D341Med (cell line): ENCODE measurements at regions not wholly inside any gene's neighbourhood (a gene's known extent, or its start where the extent isn't known, plus 50 kb on each side); places are given as distances from the start of the nearest gene placed in this dataset.

ENCODE experiments used
- DNase-seq: peaks from one replicate; pipeline ENCODE4 v3.0.0; 2012; ENCODE audit warnings: low spot score

DNA sequence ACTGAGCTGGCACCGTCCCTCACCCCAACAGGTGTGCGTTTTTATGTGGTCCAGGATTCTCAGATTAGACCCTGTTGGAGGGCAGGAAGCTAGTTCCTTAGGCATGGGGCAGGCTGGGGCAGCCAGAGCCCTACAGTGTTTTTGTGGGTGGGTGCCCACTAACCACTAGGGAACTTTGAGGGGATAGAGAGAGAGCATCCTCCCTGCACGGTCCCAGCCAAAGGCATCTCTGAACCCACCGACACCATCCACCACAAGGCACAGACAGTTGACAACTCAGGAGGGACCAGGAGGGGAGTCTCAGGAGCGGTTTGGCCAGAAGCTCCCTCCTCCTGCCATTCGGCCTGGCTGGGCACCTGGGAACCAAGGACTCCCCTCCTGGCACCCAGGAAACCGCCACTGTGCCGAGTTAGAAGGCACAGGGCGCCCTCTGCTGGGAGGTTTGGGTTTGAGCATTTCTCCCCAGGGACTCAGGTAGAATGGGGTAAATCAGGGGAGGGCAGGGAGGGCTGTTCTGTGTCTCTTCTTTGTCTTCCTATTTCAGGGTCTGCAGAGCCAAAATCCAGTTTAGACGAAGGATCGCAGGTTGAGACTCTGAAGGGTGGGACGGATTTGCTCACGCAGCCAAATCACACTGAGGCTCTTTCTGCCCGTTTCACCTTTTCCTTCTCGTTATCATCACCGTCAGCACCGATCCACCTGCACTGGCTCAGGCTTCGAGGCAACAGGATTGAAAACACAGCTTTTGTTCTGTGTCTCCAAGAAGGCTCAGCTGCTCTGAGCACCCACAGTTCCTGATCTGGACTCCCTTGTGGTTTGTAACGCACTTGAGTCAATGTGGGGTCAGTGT lies 84.8 kb upstream of the COL13A1 start:
- peak; percentile 67 for DNase-seq

DNA sequence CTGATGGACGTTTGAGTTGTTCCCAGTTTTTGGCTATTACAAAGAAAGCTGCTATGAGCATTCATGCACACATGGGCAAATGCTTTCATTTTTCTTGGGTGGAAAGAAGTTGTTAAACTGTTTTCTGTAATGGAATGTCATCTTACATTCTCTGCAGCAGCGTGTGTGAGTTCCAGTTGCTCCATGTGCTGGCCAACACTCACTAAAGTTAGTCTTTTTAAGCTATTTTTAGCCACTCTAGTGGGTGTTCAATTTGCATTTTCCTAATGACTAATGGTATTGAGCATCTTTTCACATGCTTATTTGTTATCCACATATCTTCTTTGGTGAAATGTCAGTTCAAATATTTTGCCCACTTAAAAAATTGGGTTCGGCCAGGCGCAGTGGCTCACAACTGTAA lies 82.8 kb upstream of the COL13A1 start:
- no peak for DNase-seq

DNA sequence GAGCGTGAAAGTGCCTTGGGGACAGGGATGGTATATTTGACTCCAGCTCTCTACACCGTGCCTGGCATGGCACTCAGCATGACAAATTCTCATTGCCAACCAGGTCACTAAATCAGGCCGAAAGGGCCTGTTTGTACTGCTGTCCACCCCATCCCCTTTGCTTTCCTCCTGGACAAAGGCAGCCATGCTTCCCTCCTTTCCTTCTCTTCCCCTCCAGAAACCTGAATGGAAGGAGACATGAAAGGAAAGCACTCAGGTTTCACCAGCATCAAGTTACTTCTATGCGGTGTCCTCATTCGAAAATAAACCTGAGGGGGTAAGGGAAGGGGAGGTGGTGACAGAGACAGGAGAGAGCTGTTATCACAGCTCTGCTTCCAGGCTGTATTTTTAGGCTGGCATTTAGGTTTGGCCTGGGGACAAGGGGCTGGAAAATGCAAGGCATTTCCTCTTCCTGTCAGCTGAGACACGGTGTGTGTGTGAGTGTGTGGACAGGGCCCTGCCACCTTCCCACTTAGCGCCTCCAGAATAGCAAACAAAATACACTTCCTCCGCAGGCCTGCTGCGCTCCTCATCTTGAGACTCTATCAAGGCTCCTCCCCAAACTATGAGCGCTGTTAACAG lies 79.9 kb upstream of the COL13A1 start:
- no peak for DNase-seq

DNA sequence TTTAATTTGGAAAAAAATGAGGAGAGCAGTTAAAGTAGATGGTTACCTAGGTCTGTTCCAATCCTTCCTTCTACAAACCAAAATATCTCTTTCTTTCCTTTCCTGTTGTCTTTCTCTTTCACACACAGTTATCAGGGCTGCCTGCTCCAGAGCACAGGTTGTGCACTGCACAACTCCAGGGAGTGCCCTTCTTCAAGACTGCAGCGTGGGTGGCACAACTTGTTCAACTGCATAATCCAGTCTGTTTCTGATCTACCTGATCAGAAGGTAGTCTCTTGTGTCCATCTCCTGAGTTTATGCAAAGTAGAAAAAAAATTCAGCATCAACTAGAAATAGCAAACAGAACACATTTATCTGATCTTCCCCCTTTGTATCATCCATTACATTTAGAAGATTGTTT lies 78.1 kb upstream of the COL13A1 start:
- DNase-seq = no peak

DNA sequence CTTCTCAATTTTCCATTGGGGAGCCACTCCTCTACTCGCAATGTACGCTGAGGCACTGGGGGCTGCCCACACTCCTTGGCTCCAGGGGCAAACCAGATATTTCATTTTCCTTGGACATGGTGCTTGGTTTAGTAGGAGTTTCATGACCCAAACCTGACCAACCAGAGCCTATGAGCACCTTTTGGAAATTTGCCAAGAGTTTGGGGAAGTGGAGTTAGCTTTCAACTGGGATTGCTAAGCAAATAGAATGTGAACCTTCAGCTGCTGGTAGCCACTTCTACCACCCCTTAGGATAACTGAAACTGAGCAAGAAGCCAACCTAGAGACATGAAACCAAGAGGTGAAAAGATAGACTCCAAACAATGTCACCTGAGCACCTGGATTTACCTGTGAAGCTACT lies 74.9 kb upstream of the COL13A1 start:
- no peak for DNase-seq

DNA sequence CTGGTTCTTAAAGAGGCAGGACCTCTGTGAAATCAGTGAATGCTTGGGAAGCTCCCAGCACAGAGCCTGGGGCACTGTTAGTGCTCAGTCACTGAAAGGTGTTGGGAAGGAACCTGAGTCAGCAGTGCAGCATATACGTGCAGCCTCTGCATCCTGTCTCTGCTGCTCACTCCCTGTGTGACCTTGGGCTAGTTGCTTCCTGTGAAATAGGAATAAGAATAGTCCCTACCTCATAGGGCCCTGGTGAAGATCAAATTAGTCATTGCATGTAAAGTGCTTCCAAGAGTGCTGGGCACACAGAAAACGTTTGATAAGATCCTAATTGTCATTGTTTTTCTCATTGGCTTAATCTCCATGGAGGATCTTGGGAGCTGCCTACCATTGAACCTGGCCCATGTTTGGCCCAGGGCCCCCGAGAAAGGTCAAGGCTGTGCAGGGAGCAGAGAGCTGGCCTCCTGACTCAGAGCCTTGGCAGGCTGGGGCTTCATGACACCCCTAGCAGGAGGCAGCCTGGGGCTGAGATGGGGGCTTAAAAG lies 73.3 kb upstream of the COL13A1 start:
- no peak for DNase-seq

DNA sequence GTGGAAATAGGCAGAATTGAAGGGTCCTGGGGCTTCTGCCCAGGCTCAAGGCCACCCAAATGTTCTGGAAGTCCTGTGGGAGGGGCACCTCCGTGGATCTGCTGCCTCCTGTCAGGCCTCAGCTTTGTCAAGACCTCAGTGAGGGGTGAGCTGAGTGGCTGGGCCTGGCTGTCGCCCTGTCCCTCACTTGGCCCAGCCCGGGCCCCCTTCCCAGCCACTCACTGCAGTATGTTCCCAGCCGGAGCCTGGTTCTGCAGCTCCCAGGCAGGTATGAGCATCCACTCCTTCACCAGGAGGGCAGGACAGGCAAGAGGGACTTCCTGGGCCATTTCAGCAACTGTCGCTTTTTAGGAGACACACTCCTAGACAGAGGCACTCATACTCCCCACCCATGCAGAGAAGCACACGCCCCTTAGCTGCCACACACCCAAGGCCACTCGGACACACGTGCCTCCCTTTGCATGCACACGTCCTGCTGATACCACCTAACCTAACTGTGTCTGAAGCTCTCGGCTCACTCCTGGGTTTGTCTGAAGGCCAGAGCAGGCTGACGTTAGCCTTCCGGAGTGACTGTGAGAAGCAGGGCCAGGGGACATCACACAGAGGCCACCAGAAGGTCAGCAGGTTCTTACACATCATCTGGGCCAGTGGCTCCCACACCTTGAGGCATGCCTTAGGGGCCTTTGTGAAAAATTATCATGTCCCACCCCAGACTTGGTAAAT lies 72.2 kb upstream of the COL13A1 start:
- no peak for DNase-seq

DNA sequence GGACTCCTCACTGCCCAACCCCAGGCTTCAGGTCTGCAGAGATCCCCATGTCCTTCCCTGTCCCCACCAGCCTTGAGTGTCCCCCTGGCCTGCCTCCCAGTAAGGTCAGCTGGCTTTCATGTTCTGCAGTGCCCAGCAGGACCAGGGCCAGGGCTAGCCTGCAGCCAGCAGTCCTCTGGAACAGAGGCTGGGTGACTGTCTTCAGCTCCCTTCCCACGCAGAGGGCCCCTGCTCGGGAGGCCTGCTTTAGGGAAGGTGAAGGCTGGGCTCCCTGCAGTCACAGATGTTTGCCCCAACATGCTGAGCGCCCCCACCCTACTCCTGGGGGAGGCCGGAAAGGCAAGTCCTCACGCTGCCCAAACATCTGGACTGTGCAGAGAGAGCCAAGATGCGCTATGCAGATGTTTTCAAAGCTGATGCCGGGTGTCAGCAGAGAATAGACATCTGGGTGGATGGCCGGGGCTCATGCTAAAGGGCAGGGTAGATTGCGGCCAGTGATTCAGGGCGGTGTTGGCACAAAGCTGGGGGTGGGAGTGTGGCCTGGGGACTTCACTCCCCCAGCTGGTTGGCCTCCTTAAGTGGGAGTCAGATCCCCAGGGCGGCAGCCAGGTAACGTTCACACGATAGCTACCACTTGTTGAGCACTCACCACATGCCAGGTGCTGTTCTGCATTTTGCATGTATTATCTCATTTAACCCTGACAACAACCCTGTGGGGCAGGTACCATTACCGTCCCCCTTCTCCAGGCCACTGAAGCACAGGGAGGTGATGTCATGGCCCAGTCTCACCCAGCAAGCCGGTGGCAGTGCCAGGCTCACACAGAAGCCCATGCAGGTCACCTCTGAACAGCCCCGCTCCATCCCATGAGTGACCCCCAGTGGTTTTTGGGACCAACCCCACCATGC lies 71.2 kb upstream of the COL13A1 start:
- no peak for DNase-seq

DNA sequence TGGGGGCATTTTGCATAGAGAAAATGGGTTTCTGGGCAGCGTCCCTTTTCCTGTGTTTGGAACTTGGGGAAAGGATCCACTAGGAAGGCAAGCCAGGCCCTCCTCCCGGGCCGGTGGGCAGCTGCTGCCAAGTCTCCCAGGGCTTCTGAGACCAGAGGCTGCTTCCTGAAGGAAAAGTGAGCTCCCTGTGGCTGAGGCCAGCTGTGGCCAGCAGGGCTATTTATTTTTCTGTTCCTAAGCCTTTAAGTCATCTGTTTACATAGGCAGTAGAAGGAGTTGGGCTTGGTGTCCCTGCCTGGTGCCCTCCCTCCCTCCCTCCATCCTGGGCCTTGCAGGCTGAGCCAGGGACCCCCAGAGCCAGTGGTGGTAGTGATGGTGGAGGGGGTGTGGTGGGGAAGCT lies 70.5 kb upstream of the COL13A1 start:
- DNase-seq = no peak

DNA sequence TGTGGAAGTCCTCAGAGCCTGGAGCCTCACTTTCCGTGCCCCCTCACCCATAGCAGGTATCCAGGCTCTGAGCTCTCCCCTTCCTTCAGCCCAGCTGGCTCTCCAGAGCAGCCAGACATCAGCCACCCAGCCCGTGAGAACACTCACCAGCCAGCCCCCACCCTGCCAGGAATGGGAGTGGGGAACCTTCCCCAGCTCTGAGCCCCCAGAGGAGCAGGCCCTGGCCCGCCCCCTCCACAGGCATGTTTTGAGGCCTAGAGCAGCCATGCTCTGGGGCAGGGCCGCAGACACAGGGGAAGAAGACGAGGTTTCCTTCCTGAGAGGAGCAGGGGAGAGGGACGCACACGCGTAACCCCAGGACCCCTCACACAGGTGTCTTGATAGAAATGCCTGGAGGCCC lies 70.0 kb upstream of the COL13A1 start:
- DNase-seq = no peak

DNA sequence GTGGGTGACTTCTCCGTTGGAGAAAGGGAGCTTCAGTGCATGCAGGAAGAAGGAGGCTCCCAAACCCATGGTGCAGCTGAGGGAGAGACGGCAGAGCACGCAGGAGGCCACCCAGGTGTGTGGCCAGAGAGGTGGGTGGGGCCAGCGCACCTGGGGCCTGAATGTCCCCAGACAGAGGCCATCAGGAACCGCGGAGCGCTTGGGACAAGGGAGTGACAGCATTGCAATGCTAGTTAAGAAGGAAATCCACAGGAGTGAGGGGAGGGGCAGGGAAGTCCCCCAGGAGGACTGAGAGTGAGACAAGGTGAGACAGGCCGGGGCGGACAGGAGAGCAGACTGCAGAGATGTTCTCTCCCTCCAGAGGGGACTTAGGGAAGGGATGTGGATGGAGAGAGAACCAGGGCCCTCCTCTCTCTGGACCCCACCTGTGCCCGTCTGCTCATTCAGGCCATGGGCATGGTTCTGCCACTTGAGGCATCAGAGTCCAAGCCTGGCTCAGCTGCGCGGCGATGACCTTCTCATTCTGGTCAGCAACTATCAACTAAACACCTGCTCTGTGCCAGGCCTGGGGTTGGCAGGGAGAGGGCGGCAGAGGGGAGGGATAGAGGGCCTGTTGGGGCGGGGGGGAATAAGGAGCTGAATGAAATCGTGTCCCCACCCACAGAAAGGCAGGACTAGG lies 69.4 kb upstream of the COL13A1 start:
- no peak for DNase-seq

DNA sequence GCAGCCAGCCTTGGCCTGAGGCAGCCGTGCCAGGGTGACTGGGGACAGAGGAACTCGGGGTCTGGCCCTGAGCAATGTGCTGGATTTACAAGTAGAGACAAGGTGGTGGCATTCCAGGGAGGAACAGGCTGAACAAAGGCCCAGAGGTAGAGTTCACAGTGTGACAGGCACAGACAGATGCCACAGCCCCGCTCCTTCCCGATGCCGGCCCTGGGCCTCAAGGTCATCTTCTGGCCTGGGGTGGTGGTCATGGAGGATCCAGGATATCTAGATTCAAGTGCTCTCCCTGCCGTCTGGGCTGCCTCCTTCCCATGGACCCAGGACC lies 68.9 kb upstream of the COL13A1 start:
- no peak for DNase-seq

DNA sequence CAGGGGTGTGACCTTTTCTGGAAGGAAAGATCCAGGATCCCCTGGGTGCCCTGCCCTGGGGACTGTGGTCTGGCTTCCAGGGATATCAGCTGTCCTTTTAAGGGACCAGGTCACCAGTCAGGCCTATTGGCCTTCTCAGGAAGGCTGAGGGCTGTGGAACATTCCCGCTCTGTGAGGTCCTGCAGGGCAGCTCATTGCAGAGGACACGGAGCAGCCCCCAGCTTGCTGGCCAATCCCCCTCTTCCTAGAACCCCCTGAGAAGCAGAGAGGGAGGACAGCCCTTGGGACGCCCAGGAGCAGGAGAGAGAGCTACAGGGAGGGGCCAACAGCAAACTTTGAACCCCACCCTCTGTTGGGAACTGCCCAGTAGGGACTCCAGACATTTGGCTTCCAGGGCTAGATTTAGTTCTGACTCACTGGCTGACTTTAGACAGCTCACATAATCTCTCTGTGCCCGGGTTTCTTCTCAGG lies 67.9 kb upstream of the COL13A1 start:
- DNase-seq = no peak

DNA sequence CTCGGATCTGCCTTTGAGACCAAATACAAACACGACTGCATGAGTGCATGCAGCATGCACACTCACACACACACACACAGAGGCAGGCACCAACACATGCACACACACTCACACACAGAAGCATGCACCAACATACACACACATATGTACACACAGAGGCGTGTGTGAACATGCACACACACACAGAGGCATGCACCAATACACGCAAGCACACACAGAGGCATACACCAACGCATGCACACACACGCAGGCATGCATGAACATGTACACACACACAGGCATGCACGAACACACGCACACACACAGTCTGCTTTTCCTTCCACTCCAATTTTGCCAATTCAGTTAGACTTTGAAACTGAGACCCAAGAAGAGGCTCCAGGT lies 67.3 kb upstream of the COL13A1 start:
- no peak for DNase-seq

DNA sequence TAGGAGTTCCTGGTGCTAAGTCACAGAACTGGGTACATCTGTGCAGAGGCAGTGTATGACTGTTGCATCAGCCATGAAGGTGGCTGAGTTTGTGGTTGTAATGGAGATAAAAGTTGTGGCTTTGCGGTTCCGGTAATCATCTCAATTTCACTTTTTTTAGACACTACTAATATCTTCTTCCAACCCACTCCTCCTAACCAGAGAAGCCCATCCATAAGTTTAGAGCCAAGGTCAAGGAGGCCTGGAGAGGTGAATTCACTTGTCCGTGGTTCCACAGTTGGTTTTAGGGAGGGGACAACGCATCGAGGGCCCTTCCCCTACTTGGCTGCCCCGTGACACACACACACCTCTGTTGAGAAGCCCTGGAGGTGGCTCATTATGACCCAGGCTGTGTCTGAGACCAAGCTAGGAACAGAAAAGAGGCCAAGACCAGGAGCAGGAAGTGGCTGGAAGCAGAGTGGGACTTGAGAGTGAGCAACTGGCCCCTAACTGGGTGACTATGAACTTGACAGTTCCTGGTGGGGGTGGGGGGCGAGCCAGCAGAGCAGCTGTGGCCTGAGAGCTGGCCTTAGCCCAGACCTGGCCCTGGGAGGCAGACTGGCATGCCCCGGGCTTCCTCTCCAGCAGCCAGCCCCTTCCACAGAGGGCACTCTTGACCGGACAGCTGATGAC lies 66.8 kb upstream of the COL13A1 start:
- no peak for DNase-seq

DNA sequence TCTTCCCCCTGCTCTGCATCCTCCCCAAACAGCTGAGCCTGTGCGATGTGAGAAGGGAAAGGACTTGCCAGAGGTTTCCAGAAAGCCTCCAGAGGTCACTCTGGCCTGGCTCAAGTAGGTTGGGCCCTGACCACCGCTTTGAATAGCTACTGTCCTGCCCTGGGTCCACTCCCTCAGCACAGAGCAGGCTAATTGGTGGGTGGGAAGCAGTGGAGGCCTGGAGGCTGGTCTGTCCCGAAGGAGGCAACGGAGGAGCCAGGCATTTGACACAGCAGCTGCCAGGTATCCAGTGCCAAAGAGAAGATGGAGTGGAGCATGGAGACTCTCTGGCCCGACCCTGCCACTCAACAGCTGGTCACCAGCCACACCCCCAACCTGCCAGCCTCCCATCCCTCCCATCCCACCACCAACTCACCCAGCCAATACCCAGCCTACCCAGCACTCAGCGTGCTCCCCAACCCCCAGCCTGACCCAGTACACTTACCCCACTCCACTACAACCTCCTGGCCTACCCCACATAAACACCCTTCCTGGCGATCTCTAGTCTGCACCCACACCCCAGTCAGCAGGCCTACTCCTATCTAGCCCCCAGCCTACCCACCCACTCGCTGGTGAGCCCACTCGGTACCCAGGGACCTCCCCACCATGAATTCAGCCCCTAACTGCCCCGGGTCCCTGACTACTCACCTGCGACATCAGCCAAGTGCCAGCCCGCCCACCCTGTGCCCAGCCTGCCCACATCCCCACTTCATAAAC lies 64.6 kb upstream of the COL13A1 start:
- DNase-seq = no peak

DNA sequence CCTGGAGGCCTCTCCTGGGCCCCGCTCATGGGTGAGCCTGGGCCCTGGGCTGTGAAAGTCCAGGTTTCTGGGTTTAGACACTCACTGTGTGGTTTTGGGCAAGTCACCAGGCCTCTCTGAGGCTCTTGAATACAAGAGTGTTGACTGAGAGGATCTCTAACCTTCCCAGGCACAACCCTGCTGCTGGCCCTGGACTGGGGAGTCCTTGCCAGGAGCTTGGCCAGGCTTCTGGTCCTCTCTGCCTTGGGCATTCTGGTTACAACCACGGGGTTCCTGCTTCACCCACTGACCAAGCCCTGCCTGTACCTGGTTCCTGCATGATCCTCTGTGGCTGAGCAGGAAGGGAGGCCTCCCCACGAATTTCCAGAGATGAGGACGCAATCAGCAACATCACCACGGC lies 63.6 kb upstream of the COL13A1 start:
- no peak for DNase-seq

DNA sequence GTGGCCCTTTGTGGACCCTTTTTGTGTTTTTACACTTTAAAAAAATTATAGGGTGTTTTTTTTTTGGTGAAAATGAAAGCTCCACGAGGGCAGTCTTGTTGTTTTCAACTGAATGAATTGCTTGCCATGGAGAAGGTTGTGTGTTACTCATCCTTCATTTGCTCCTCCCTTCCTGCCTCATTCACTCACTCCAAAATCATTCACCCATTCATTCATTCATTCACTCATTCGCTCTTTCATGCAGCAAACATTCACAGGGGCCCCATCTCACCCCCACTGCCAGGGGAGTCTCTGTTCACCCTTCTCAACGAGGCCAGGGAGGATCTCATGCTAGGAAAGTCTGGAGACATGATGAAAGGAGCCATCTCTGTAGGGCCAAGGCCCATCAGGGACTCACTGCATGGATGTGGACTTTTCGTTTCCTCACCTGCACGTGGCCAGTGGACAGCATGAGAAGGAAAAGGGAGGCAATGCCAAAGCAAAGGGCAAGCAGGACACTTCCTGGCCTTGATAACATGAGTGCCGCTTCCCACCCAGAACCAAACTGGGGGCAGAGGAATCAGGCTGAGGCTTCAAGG lies 62.8 kb upstream of the COL13A1 start:
- no peak for DNase-seq

DNA sequence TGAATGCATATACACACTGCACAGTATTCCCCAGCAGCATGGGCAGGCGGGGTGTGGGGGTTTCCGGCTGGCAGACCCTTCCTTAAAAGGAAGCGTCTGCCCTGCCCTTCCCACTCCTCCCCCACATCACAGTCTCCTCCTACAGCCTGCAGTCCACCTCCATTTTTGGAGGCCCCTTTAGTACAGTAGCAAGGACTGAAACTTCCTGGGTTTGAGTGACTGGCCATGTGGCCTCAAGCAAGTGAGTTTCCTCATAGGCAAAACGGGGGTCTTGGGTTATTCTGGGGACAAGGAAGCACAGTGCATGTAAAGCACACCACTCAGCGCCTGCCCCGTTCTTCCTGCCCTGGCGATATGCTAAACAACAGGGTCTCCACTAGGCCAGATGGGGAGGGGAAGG lies 62.1 kb upstream of the COL13A1 start:
- DNase-seq = no peak

DNA sequence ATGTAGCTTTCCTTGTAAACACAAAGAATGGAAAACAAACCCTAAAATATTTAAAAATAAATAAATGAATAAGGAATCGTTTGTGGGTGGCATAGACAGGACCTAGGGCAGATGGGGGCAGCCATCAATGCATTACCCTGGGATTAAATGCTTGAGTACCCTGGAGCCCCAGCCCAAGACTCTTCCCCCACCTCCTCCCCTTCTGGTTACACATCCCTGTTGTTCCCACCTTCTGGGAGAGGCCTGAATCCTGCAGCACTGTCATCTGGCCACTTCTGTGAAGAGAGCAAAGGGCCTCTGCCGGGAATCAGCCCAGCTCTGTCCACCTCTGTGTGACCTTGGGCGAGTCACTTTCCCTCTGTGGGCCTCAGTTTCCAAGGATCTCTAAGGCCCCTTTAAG lies 61.6 kb upstream of the COL13A1 start:
- no peak for DNase-seq
